NCI-H1436 treated with DMSO at 0.1 percent for 48 hours (cell line): ENCODE measurements at regions not wholly inside any gene's neighbourhood (a gene's known extent, or its start where the extent isn't known, plus 50 kb on each side); places are given as distances from the start of the nearest gene placed in this dataset.

ENCODE experiments used
- DNase-seq: peaks from one replicate; lab custom pipeline; 2025; lab: John Stamatoyannopoulos, UW

DNA sequence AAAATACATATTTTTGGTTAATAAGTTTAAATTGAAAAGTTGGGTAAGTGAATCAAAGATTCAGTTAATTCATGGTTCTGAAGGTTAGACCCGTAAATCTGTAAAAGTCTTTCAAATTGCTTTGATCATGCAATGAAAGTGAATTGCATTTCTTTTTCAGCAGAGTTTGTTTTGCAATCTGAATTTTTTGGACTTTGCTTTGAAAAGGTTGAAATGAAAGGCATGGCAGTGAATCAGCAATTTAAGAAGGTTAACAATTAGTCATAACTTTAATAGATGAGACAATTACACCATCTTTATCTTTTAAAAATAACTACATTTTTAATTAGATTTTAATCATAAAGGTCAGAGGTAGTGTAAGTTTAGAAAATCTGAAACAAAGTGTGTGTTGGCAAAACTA, 310.9 kb upstream of the KCNJ16 start:
- DNase-seq: no peak

DNA sequence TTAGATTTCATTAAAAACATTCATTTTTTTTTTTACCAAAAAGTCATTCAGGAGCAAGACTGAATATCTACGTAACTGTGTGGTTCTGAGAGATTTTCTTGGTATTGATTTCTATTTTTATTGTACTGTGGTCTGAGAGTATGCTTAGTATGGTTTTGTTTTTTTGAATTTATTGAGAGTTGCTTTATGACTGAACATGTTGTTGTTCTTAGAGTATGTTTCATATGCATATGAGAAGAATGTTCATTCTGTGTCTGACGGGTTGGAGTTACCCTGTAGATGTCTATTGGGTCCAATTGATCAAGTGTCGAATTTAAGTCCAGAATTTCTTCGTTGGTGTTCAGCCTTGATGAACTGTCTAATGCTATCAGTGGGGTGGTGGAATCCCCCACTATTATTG, 306.0 kb upstream of the KCNJ16 start:
- no peak for DNase-seq

DNA sequence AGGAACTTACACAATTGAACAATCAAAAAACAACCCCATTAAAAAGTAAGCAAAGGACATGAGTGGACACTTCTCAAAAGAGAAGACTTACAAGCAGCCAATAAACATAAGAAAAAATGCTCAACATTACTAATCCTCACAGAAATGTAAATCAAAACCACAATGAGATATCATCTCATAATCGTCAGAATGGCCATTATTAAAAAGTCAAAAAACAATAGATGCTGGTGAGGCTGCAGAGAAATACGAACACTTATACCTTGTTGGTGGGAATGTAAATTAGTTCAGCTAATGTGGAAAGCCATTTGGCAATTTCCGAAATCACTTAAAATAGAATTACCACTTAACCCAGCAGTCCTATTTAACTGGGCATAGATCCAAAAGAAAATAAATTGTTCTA, 301.9 kb upstream of the KCNJ16 start:
- DNase-seq: no peak

DNA sequence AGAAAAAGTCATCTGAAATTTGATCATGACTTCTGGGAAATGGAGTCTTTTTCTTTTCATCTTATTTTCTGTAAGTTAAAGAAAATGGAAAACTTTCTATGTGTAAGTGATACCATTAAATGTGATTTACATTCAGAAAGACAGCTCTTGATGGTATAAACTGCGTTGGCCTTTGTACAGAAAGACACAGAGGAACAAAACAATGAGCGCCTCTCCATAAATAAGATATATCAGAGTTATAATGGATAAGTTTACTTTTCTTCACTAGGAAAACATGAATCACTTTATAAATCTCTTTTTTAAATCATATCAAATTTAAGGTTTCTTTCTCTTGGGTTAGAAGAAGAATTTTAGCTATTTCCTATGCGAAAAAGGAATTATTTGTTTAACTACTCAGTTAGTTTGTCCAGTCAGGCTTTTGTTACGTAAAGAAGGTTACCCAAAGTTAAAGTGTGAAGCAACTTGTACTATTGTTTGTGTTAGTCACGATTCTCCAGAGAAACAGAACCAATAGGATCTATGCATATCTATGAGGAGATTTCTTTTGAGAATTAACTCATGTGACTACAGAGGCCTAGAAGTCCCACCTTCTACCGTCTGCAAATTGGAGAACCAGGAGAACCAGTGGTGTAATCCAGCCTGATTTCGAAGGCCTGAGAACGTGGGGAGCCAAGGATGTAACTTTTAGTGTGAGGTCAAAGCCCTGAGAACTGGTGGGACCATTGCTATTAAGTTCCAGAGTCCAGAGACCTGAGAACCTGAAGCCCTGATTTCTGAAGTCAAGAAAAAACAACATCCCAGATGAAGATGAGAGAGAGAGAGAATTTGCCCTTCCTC, 295.4 kb upstream of the KCNJ16 start:
- DNase-seq: no peak

DNA sequence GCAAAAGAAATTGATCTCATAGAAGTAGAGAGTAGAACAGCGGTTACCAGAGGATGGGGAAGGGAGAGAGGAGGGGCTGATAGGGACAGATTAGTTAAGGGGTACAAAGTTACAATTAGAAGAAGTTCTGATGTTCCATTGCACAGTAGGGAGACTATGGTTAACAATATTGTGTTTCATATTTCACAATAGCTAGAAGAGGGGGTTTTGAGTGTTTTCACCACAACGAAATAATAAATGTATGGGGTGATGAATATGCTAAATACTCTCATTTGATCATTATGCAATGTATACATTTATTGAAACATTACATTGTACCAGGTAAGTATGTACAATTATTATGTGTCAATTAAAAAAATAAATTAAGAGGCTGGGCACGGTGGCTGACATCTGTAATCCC, 291.2 kb upstream of the KCNJ16 start:
- DNase-seq: no peak

DNA sequence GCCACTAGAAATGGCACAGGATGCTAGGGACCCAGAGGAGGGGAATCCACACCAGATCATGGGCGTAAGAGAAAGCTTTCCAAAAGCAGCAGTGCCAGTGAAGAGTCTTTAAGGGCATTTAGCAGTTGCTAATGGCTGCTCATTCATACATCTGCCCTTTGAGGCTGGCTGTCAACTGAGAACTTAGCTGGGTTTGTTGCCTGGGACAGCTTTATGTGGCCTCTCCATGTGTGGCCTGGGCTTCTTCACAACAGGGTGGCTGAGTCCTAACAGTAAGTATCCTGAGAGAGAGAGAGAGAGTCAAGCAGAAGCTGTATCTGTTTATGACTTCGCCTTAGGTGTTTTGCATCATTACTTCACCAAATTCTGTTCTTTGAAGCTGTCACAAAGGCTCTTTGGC, 286.1 kb upstream of the KCNJ16 start:
- DNase-seq: no peak

DNA sequence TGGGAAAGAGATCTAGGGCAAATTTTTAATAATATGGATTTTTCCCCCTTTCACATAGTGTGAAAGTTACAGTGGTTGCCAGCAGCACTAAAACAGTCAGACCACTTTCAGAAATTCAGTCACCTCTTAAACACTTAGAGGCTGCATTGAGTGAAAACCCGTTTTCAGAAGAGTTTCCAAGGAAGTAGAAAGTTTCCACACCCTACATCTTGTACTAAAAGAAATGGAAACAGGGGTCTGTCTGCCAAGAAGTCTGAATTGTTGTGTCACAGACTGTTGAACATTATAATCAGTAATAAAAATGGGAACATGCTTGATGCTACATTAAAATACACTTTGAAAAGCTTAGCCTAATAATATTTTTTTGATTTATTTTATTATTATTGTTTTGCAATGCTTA, 278.9 kb upstream of the KCNJ16 start:
- DNase-seq: no peak

DNA sequence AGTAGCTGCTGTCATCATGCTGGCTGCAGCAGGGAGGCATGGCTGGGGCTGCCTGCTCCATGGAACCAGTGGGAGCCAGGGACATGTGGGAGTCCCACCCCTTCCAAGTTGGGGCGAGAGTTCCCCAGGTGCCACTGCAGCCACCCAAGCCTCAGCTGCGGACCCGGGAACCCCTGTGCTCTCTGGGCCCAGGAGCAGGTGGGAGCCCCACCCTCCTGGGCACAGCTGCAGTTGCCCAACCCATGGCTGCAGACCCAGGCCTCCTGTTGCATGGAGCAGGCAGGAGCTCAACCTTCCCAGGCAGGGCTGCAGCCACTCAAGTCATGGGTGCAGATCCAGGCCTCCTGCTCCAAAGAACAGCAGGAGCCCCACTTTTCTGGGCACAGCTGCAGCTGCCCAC, 274.2 kb upstream of the KCNJ16 start:
- no peak for DNase-seq

DNA sequence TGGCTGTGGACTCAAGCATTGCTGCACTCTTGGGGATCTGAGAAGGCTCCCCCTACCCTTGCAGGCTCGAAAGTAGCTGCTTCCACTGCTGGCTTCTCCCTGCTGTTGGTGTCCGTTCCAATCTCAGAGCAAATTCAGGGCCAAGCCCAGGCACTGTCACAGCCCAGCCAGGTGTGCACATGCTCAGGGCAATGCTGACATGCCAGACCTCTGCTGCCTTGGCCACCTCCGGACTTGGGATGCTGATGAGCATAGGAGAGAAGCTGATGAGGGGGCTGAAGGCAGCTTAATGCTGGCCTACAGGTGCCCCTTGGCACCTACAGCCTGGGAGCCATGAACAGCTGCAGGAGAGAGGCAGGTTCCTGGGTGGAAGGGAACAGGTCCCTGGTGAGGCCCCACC, 273.7 kb upstream of the KCNJ16 start:
- DNase-seq: no peak

DNA sequence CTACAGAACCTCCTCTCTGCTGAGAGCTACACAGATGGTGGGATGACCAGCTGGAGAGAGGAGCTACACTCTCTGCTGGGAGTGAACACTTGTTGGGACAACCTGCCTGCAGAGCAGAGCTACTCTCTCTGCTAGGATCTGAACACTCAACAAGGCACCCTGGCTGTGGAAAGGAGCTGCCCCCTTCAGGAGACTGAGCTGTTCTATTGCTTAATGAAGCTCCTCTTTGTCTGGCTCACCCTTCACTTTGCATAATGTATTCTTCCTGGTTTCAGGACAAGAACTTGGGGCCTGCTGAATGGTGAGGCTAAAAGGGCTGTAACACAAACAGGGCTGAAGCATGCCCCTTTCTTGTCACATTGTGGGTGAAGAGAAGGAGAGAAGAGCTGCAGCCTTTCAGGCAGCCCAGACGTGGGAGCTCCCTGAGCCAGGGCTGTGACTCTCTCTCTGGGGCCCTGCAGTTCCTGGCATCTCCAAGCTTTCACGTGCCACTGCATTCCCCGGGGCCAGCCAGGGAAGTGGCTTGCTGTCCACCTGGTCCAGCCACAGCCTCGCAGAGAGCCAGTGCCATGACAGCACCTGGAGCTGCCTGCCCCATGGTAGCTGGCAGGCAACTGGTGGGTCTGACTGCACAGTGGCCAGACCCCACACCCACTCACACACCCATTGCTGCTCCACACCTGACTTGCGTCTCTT, 272.8 kb upstream of the KCNJ16 start:
- DNase-seq: no peak

DNA sequence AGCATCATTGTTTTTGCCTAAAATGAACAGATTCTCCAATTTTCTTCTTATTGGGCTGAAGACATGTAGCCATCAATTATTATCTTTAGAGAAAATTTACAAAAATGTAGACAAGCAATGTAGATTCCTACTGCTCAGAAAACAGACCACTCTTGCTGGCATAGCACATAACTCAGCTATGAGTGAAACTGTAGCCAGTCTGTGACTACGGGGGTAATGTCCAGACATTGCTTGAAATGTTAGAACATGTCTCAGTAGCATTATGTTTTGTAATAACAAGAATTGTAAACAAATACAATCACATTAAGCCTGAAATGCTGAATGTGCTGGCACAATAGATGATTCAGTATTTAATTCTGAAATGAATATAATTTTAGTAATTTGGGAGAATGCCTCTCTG, 265.7 kb upstream of the KCNJ16 start:
- no peak for DNase-seq

DNA sequence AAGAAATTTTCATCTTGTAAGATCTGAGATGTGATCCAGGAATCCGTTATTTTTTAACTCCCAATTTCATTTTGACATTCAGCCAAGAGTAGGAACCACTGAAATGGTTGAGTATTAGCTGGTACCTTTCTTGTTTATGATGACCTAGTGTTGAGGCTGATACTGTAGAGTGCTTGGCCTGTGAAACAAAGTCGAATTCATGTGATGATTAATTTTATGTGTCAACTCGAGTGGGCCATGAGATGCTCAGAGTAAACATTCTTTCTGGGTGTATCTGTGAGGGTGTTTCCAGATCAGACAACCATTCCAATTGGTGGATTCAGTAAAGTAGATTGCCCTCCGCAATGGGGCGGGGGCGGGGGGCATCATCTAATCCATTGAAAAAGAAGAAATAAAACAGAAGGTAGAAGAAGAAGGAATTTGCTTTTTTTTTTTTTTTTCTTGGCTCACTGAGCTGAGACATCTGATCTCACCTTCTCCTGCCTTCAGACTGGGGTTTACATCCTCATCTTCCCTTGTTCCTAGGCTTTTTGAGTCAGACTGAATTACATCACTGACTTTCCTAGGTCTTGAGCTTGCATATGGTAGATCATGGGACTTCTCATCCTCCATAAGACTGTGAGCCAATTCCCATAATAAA, 264.6 kb upstream of the KCNJ16 start:
- DNase-seq: no peak

DNA sequence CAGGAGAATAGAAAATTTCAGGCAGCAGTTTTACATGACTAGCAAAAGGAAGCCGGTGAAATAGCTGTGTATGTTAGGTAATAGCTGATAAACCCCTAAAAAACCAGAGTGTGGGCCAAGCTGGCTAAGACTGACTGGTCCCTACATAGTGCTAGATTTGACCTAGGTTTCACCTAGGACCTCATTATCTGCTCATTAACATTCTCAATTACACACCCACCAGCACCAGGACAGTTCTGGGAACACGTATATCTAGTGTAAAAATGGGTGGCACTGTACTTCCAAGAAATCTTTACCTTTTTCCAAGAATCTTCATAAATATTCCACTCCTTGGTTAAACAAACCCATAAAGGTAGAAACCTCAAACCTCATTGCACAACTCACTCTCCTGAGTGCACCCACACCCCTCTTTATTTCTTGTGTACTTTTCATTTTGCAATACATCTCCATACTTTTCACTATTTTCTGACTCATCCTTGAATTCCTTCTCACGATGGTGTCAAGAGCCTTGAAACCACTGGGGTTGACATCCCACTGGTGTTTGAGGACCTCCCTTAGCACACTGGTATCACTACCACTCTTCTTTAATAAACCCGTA, 262.7 kb upstream of the KCNJ16 start:
- DNase-seq: no peak

DNA sequence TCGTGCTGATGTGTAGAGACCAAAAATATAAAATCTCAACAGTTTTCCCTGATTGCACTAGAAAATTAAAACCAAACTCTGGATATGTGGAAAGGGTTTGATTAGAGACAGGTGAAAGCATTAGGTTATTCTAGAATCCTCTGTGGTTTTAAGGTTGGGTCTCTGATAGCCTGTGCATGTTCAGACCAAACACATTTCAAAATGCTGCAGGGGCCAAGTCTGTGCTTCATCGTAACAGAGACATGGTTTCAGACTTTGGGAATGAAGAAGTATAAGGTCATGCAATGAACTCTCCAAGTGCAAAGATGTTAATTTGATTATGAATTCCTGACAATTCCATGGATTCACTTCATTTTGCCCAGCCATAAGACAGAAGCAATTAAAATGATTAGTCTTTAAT, 261.0 kb upstream of the KCNJ16 start:
- no peak for DNase-seq

DNA sequence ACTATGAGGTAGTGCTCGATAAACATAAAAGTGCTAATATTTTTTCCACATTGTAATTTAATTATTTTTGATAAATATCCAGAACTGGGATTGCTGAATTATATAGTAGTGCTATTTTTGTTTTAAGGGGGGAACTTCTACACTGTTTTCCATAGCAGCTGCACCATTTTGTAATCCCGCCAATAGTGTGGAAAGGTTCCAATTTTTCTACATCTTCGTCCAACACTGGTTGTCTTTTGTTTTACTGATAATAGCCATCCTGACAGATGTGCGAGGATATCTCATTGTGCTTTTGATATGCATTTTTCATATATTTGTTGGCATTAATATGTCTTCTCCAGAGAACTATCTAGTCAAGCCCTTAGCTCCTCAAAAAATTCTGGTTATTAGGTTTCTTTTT, 259.6 kb upstream of the KCNJ16 start:
- DNase-seq: no peak

DNA sequence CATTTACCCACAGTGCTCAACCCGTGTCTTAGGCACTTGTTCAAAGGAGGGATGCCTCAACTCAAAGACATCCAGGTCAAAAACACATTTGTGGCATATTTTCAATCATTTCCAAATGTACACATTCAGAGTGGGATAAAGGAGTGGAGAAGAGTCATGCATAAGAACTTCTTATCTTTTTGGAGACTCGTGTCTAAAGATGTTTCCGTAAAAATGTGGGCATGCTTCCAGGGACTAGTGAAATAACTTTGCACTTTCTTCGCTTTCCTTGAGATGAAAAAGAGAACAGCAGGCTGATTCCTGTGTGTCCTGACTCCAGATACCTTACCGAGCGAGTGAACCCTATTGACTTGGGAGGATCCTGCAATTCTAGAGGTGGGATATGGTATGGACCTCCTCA, 256.6 kb upstream of the KCNJ16 start:
- DNase-seq: no peak

DNA sequence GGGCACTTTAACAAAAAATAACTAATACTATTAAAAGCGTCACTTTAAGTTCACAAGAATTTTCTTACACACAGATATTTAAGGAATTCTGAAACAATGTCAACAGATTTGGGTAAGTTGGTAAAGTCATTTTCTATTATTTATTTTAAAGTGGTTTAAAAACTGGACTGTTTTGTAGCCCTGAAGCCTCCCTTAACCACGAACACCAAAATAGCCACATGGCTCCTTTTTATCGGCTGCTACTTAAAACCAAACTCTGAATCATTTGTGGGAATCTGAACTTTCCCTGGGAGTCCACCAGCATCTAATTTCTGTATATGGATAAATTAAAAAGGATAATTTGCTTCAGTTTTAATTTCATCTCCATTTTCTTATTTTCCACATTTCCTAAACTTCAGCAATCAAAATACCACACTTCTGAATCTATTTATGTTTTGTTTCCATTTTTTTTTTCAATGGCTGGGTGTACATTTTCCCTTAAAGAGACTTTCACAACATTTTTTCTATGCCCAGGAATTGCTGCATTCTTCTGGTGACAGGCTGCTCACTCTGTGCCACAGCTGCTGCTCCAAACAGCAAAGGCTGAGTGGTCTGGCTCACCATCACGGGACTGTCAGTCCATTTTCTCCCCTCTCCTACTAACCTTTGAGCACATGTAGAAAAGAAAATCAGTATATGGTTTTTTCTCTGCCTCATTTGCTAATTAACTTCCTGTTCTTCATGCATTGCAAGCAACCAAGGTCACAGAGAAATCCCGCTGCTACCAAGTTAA, 255.5 kb upstream of the KCNJ16 start:
- no peak for DNase-seq

DNA sequence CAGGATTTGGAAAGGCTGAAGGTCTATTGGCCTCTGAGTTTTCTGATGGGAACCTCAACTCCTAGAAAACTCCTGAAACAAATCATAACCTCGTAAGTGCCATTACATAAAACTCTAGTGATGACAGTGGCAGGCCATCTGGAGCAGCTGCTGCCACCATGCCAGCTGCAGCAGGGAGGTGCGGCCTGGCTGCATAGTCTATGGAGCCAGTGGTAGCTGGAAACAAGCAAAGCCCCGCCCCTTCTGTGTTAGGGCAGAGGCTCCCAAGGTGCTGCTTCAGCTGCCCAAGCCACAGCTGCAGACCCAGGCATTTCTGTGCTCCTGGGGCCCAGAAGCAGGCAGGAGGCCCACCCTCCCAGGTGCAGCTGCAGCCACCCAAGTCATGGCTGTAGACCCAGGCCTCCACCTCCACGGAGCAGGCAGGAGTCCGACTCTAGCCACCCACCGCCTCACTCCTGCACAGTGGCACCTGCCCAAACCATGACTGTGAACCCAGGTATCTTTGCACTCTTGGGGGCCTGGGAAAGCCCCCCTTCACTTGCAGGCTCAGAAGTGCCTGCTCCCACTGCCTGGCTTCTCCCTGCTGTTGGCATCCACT, 254.1 kb upstream of the KCNJ16 start:
- DNase-seq: no peak

DNA sequence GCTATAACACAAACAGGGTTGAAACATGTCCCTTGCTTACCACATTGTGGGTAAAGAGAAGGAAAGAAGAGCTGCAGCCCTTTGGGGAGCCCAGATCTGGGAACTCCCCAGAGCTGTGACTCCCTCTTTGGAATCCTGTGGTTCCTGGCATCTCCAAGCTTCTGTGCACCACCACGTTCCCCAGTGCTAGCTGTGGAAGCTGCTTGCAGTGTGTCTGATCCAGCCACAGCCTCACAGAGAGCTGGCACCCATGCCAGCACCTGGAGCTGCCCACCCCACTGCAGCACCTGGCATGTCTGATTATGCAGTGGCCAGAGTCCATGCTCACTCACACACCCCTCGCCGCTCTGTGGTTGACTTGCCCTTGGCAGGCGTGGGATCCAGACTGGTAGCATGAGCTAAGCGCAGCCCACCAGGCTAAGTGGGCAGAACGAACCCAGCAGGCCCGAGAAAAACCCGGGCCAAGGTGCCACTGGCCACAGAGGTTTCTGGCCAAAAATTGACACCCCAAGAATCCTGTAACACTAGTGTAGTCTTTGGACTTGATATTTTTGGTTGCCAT, 252.6 kb upstream of the KCNJ16 start:
- DNase-seq: no peak

DNA sequence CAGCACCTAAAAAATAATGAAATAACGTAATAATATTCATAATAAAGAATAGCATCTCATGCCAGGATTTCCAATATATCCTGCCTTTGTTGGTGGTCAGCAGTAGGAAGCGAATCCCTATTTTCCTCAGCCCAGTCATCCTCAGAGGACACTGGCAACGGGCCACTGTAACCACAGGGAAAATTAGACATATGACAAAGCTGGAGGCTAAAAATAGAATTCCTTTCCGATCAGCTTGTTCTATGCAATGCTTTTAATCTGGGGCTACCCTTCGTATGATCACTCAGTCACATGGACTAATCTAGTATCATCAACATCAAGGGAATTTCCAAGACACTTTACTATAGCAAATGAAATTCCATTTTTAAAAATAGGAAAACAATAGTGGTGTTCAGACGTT, 246.9 kb upstream of the KCNJ16 start:
- no peak for DNase-seq

DNA sequence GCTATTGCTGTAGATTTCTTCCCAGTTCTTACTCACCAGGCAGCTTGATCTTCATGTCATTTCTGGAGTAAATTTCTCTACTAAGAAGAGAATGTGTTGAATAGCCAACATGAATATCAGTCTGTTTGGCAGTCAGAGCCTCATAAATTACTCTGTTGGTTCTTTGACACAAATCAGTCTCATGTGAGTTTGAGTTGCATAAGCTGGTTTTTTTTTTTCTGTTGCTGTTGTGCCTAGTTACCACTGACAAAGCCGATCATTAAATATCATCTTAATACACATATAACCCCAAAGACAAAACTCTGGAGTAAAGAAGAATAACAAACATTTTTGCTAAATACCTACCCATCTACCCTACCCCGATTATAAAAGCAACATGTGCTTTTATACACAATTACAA, 240.5 kb upstream of the KCNJ16 start:
- no peak for DNase-seq
